ENCODE measurements at regions not wholly inside any gene's neighbourhood (a gene's known extent, or its start where the extent isn't known, plus 50 kb on each side); places are given as distances from the start of the nearest gene placed in this dataset.

DNA sequence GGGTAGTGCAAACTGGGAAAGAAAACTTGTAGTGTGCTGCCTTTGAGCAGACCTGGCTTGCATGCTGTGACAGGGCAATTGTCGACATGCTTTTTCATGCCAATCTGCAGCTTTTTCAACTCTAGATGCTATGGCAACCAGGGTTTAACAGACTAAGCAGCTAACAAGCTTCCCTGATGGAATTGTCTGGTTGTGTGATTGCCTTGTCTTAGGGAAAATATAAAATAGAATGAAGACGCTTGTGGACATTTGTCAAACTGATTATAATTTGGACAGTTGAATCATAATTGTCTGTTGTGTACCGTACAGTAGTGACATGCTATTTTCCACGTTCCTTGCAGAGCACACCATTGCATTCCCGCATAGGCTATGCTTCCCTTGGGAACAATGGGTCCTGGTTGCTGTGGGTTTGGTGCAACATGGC is 113.0 kb downstream of the FOXG1 start:
- no peaks in the 10 kb centered on the region for H3K9me3 Mint-ChIP-seq
- TF ChIP-seq, protein P1, sequence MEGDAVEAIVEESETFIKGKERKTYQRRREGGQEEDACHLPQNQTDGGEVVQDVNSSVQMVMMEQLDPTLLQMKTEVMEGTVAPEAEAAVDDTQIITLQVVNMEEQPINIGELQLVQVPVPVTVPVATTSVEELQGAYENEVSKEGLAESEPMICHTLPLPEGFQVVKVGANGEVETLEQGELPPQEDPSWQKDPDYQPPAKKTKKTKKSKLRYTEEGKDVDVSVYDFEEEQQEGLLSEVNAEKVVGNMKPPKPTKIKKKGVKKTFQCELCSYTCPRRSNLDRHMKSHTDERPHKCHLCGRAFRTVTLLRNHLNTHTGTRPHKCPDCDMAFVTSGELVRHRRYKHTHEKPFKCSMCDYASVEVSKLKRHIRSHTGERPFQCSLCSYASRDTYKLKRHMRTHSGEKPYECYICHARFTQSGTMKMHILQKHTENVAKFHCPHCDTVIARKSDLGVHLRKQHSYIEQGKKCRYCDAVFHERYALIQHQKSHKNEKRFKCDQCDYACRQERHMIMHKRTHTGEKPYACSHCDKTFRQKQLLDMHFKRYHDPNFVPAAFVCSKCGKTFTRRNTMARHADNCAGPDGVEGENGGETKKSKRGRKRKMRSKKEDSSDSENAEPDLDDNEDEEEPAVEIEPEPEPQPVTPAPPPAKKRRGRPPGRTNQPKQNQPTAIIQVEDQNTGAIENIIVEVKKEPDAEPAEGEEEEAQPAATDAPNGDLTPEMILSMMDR (conservative IDR thresholded peaks at IDR 0.05), result no peak
- H3K4me1 Mint-ChIP-seq (ENCODE audit: unreplicated experiment), result peaks cover 9% of the 10 kb centered on the region
- H3K27me3 Mint-ChIP-seq, result no peaks in the 10 kb centered on the region
- H3K4me3 Mint-ChIP-seq, result no peak overlapping the region
- no peak for DNase-seq (ENCODE audit: extremely low spot score, unreplicated experiment)
- H3K36me3 Mint-ChIP-seq, result no peaks in the 10 kb centered on the region
- no peak overlapping the region for H3K27ac Mint-ChIP-seq

DNA sequence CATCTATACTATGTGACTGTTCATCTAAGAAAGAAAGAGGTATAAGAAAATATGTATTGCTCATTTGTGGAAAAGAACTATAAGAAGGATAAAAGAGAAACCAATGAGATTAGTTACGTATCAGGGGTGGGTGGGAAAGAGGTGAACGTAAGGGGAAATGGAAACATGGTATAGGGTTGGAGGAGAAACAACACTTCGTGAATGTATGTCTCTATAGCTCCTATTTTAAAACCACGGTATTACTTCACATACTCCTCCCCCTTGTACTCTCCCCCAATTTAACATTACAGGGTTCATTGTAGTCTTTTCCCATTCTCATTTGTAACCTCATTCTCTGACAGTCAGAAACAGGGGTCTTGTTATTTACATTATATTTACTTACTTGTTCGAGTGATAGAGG is 120.4 kb downstream of the FOXG1 start:
- no peaks in the 10 kb centered on the region for H3K27me3 Mint-ChIP-seq
- no peak for DNase-seq (ENCODE audit: extremely low spot score, unreplicated experiment)
- H3K4me3 Mint-ChIP-seq, result no peak overlapping the region
- no peaks in the 10 kb centered on the region for H3K36me3 Mint-ChIP-seq
- no peaks in the 10 kb centered on the region for H3K9me3 Mint-ChIP-seq
- H3K4me1 Mint-ChIP-seq (ENCODE audit: unreplicated experiment), result no peaks in the 10 kb centered on the region
- no peak overlapping the region for H3K27ac Mint-ChIP-seq
- TF ChIP-seq, protein P1 (conservative IDR thresholded peaks at IDR 0.05), result no peak

DNA sequence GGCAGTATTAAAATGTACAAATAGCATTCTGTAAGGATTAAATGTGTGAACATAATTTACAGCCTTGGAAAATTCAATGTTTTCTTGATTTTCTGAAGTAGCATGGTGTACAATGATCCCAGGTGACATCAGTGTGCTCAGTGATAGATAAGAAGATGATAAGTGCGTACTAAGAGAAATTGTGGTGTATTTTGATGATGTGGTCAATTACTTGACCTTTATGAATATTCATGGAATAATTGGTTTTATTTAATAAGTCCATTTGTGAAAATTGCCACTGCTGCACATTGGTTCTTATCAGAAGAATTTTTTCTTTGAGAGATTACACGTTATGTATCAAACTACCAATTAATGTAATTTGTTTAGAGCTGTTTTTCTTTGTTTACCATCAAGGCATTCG is 128.8 kb downstream of the FOXG1 start:
- TF ChIP-seq, protein P1 (conservative IDR thresholded peaks at IDR 0.05), result no peak
- no peak for DNase-seq (ENCODE audit: extremely low spot score, unreplicated experiment)
- no peaks in the 10 kb centered on the region for H3K4me1 Mint-ChIP-seq (ENCODE audit: unreplicated experiment)
- H3K27me3 Mint-ChIP-seq, result no peaks in the 10 kb centered on the region
- H3K4me3 Mint-ChIP-seq, result no peak overlapping the region
- no peaks in the 10 kb centered on the region for H3K36me3 Mint-ChIP-seq
- H3K9me3 Mint-ChIP-seq, result no peaks in the 10 kb centered on the region
- no peak overlapping the region for H3K27ac Mint-ChIP-seq

DNA sequence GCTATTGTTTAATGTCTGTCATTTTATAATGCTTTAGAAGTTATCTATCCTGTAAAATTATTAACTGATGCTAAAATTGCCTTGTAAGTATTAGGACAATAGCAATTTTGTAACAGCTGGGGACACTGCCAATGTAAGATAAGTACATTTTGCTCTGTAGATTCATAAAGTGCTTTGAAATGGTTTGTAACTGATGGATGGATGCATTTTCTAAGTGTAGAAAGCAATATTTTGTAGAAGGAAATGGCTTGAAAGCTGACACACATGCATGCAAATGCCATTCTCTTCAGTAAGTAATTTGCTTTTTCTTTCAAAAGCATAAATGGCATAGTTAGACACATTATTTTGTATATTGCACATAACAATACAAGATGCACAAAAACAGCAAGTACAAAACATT is 129.8 kb downstream of the FOXG1 start:
- H3K27ac Mint-ChIP-seq, result no peak overlapping the region
- no peak for DNase-seq (ENCODE audit: extremely low spot score, unreplicated experiment)
- TF ChIP-seq, protein P1 (conservative IDR thresholded peaks at IDR 0.05), result no peak
- H3K36me3 Mint-ChIP-seq, result no peaks in the 10 kb centered on the region
- no peaks in the 10 kb centered on the region for H3K4me1 Mint-ChIP-seq (ENCODE audit: unreplicated experiment)
- H3K4me3 Mint-ChIP-seq, result no peak overlapping the region
- no peaks in the 10 kb centered on the region for H3K27me3 Mint-ChIP-seq
- H3K9me3 Mint-ChIP-seq, result no peaks in the 10 kb centered on the region

DNA sequence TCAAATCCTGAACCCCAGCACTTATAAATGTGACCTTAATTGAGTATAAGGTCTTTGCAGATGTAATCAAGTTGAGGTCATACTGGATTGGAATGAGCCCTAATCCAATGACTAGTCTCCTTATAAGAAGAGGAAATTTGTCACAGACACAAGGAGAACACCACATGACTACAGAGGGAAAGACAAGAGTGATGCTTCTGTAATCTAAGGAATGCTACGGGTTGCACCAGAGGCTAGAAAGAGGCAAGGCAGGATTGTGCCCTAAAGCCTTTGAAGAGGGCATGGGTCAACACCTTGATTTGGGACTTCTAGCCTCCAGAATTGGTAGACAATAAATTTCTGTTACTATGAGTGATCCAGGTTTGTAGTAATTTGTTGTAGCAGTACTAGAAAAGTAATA is 135.0 kb downstream of the FOXG1 start:
- no peak for DNase-seq (ENCODE audit: extremely low spot score, unreplicated experiment)
- TF ChIP-seq, protein P1 (conservative IDR thresholded peaks at IDR 0.05), result no peak

DNA sequence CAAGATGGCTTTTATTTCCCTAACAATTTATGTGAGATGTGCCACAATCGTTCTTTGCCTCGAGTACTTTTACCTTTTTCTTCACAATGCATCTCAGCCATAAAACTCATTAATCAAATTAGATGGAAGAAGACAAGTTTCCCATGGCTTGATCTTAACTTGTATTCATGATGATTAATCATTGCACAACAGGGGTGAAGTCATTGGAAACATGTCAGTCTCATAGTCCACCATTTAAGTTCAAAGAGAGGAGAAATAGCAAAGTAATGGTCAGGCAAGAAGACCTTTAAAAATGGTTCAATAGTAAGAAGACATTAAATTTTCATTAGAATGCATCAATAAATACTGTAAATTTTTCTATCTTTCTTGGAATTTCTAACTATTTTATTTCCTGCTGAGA is 136.3 kb downstream of the FOXG1 start:
- Mint-ChIP-seq H3K4me3 (no peak overlapping the region), H3K27me3 (no peaks in the 10 kb centered on the region), H3K36me3 (no peaks in the 10 kb centered on the region), H3K4me1 (ENCODE audit: unreplicated experiment) (no peaks in the 10 kb centered on the region), H3K9me3 (no peaks in the 10 kb centered on the region), H3K27ac (no peak overlapping the region)
- TF ChIP-seq, protein P1 (conservative IDR thresholded peaks at IDR 0.05), result no peak
- DNase-seq (ENCODE audit: extremely low spot score, unreplicated experiment), result no peak

More for the DNA sequence above, 135.0 kb downstream of the FOXG1 start:
- Mint-ChIP-seq H3K9me3 (no peaks in the 10 kb centered on the region), H3K36me3 (no peaks in the 10 kb centered on the region), H3K4me3 (no peak overlapping the region), H3K27me3 (no peaks in the 10 kb centered on the region), H3K27ac (no peak overlapping the region), H3K4me1 (ENCODE audit: unreplicated experiment) (no peaks in the 10 kb centered on the region)
